CD4-positive, alpha-beta T cell (primary cell): ENCODE measurements at regions not wholly inside any gene's neighbourhood (a gene's known extent, or its start where the extent isn't known, plus 50 kb on each side); places are given as distances from the start of the nearest gene placed in this dataset.

Experiments used
- ATAC-seq: fragments of 200-7000 bp; cut with Tn5 transposase; one replicate; pipeline ENCODE4 v1.10.0; 2022; ENCODE audit warnings: mild to moderate bottlenecking; ENCODE audit not compliant: poor library complexity
- CTCF ChIA-PET: fragments of 350-600 bp; sonication (Branson Sonifier 250); formaldehyde crosslinking; loops from one replicate; lab custom pipeline; 2021; ENCODE audit warnings: antibody characterized with exemption, inconsistent platforms; lab: Charles Lee
- POLR2A ChIA-PET: fragments of 350-600 bp; sonication (Branson Sonifier 250); formaldehyde crosslinking; loops from one replicate; lab custom pipeline; 2021; ENCODE audit warnings: antibody characterized with exemption, inconsistent platforms; lab: Charles Lee
- DNase-seq, 14 experiments: peaks; one replicate each; pipeline ENCODE4 v3.0.0-alpha.2; 2013 to 2020; ENCODE audit warnings: mixed read lengths in 2 of 14
- H3K27ac ChIP-seq, 2 donors: one replicate each; pipeline versions ENCODE4 v1.5.1 to v1.7.0; 2013; ENCODE audit warnings: low read length in 2 of 2, low read depth in 1 of 2, mild to moderate bottlenecking in 1 of 2
- H3K27me3 ChIP-seq, 2 experiments: 1 replicate in 1 of 2; 2 replicates in 1 of 2; pipeline versions ENCODE4 v1.6.1 to v1.7.0; 2013; ENCODE audit warnings: low read length in 2 of 2, control low read depth in 1 of 2, mild to moderate bottlenecking in 1 of 2, moderate library complexity in 1 of 2; ENCODE audit not compliant: insufficient read depth in 2 of 2, control insufficient read depth in 1 of 2
- H3K36me3 ChIP-seq: one replicate; pipeline ENCODE4 v1.6.1; 2013; ENCODE audit warnings: low read length, control low read depth; ENCODE audit not compliant: insufficient read depth
- H3K4me1 ChIP-seq: one replicate; pipeline ENCODE4 v1.6.1; 2013; ENCODE audit warnings: low read length, control low read depth; ENCODE audit not compliant: insufficient read depth
- H3K4me3 ChIP-seq: one replicate; pipeline ENCODE4 v1.5.1; 2013; ENCODE audit warnings: mild to moderate bottlenecking, low read length, moderate library complexity
- H3K9me3 ChIP-seq, 2 experiments: 1 replicate in 1 of 2; 2 replicates in 1 of 2; pipeline versions ENCODE4 v1.6.1 to v1.7.0; 2013; ENCODE audit warnings: low read length in 2 of 2, mild to moderate bottlenecking in 2 of 2, control low read depth in 1 of 2, moderate library complexity in 1 of 2; ENCODE audit not compliant: control insufficient read depth in 1 of 2, insufficient read depth in 1 of 2
- H3K27ac Mint-ChIP-seq: one replicate; pipeline ENCODE4 v1.8.0; 2020; ENCODE audit warnings: mixed read lengths
- H3K27me3 Mint-ChIP-seq: one replicate; pipeline ENCODE4 v1.8.0; 2021; ENCODE audit warnings: mixed read lengths
- H3K36me3 Mint-ChIP-seq: one replicate; pipeline ENCODE4 v1.8.0; 2021; ENCODE audit warnings: low read depth, mixed read lengths
- H3K4me1 Mint-ChIP-seq: one replicate; pipeline ENCODE4 v1.8.0; 2021; ENCODE audit warnings: low read depth, mixed read lengths
- H3K4me3 Mint-ChIP-seq: one replicate; pipeline ENCODE4 v1.8.0; 2020; ENCODE audit warnings: mild to moderate bottlenecking, mixed read lengths
- H3K9me3 Mint-ChIP-seq: one replicate; pipeline ENCODE4 v1.8.0; 2020; ENCODE audit warnings: mixed read lengths
- intact Hi-C, 2 experiments: fragments of 100-400 bp; cut with DNase I in 1 of 2; cut with micrococcal nuclease in 1 of 2; formaldehyde crosslinking; loops; one replicate each; pipeline versions ENCODE4 v1.15.1 to v1.9.0; 2023 to 2025; cut with DNase I, micrococcal nuclease
- TF ChIP-seq, protein P1 (sequence below): fragments of 200-600 bp; IDR thresholded peaks from one replicate; pipeline ENCODE4 v1.8.0; 2022; ENCODE audit warnings: antibody characterized with exemption, mild to moderate bottlenecking

DNA sequence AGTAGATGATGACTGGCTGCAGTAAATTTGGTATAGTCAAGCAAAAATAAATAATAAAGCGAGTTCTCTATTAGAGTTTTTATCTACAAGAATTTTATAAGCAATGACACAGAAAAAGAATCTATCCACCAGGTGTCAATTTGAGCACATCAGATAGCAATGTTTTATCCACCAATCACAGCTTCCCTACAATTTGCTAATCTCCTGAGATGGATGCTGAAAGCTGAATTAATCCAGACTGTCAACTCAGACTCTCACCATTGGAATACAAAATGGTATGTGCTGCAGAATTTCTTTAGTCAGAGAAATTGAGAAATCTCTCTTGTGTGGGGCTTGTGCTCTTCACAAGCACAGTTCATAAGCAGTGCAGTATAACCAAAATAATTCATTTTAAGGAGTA lies 888.9 kb upstream of the GHITM start:
- H3K36me3 ChIP-seq: no peaks in the 10 kb centered on the region
- no peak overlapping the region for H3K27ac Mint-ChIP-seq
- H3K4me1 ChIP-seq: no peaks in the 10 kb centered on the region
- H3K9me3 Mint-ChIP-seq: peaks cover 7% of the 10 kb centered on the region
- H3K4me1 Mint-ChIP-seq: no peaks in the 10 kb centered on the region
- ChIA-PET CTCF (no interaction called here), POLR2A (no interaction called here)
- no peak overlapping the region for H3K4me3 Mint-ChIP-seq
- ATAC-seq (no peak), DNase-seq (no peak)
- no peaks in the 10 kb centered on the region for H3K27me3 Mint-ChIP-seq
- H3K27ac ChIP-seq: no peak overlapping the region
- no peaks in the 10 kb centered on the region for H3K36me3 Mint-ChIP-seq
- no peak overlapping the region for H3K4me3 ChIP-seq
- H3K27me3 ChIP-seq: no peaks in the 10 kb centered on the region
- intact Hi-C loops: no loop called here
- TF ChIP-seq, protein P1, sequence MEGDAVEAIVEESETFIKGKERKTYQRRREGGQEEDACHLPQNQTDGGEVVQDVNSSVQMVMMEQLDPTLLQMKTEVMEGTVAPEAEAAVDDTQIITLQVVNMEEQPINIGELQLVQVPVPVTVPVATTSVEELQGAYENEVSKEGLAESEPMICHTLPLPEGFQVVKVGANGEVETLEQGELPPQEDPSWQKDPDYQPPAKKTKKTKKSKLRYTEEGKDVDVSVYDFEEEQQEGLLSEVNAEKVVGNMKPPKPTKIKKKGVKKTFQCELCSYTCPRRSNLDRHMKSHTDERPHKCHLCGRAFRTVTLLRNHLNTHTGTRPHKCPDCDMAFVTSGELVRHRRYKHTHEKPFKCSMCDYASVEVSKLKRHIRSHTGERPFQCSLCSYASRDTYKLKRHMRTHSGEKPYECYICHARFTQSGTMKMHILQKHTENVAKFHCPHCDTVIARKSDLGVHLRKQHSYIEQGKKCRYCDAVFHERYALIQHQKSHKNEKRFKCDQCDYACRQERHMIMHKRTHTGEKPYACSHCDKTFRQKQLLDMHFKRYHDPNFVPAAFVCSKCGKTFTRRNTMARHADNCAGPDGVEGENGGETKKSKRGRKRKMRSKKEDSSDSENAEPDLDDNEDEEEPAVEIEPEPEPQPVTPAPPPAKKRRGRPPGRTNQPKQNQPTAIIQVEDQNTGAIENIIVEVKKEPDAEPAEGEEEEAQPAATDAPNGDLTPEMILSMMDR: no peak
- H3K9me3 ChIP-seq: peaks cover 8 to 16% of the 10 kb centered on the region in 2 experiments

DNA sequence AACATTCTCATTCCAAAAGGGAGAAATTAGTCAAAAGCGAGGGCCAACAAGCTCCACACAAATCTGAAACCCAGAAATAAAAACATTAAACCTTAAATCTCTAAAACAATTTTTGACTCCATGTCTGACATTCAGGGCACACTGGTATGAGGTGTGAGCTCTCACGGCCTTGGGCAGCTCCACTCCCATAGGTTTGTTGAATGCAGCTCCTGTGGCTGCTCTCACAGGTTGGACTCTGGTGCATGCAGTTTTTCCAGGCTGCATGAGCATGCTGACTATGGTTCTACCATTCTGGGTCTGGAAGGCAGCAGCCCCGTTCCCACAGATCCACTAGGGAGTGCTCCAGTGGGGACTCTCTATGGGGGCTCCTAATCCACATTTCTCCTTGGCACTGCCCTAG lies 887.1 kb upstream of the GHITM start:
- Mint-ChIP-seq H3K4me3 (no peak overlapping the region), H3K27me3 (no peaks in the 10 kb centered on the region), H3K27ac (no peak overlapping the region), H3K36me3 (no peaks in the 10 kb centered on the region), H3K4me1 (no peaks in the 10 kb centered on the region), H3K9me3 (peaks cover 5% of the 10 kb centered on the region)
- H3K36me3 ChIP-seq: no peaks in the 10 kb centered on the region
- no peak for DNase-seq
- ATAC-seq: no peak
- peaks cover 9 to 16% of the 10 kb centered on the region in 2 experiments for H3K9me3 ChIP-seq
- no peaks in the 10 kb centered on the region for H3K27me3 ChIP-seq
- CTCF ChIA-PET: no interaction called here
- intact Hi-C loops: no loop called here
- H3K4me1 ChIP-seq: no peaks in the 10 kb centered on the region
- H3K27ac ChIP-seq: no peak overlapping the region
- POLR2A ChIA-PET: no interaction called here
- TF ChIP-seq, protein P1: no peak
- no peak overlapping the region for H3K4me3 ChIP-seq

DNA sequence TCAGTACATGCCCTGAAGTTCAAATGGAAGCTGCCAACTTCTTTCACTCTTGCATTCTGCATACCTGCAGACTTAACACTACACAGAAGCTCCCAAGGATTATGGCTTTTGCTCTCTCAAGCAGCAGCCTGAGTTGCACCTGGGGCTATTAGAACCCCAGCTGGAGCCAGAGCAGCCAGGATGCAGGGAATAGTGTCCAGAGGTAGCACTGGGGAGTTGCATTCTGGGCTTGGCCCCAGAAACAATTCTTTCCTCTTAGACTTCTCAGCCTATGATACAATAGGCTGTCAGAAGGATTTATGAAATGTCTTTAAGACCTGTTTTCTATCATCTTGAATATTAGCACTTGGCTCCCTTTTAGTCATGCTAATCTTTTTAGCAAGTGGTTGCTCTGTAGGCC lies 886.7 kb upstream of the GHITM start:
- H3K4me1 ChIP-seq: no peaks in the 10 kb centered on the region
- intact Hi-C loops: no loop called here
- H3K27me3 Mint-ChIP-seq: no peaks in the 10 kb centered on the region
- peaks cover 9 to 16% of the 10 kb centered on the region in 2 experiments for H3K9me3 ChIP-seq
- no peaks in the 10 kb centered on the region for H3K27me3 ChIP-seq
- H3K36me3 Mint-ChIP-seq: no peaks in the 10 kb centered on the region
- no peak overlapping the region for H3K4me3 Mint-ChIP-seq
- DNase-seq: no peak
- no peaks in the 10 kb centered on the region for H3K36me3 ChIP-seq
- CTCF ChIA-PET: no interaction called here
- no peak overlapping the region for H3K4me3 ChIP-seq
- H3K4me1 Mint-ChIP-seq: no peaks in the 10 kb centered on the region
- H3K27ac ChIP-seq: no peak overlapping the region
- ATAC-seq: no peak
- peaks cover 5% of the 10 kb centered on the region for H3K9me3 Mint-ChIP-seq
- H3K27ac Mint-ChIP-seq: no peak overlapping the region
- POLR2A ChIA-PET: no interaction called here
- TF ChIP-seq, protein P1: no peak
